ENCODE measurements at regions not wholly inside any gene's neighbourhood (a gene's known extent, or its start where the extent isn't known, plus 50 kb on each side); places are given as distances from the start of the nearest gene placed in this dataset.

- peak; percentile 24 for DNase-seq (ENCODE audit: low read depth, low spot score)
Measured at GRCh38 chr12:48286665-48287064, 64.1 kb downstream of the ZNF641 start.

DNA sequence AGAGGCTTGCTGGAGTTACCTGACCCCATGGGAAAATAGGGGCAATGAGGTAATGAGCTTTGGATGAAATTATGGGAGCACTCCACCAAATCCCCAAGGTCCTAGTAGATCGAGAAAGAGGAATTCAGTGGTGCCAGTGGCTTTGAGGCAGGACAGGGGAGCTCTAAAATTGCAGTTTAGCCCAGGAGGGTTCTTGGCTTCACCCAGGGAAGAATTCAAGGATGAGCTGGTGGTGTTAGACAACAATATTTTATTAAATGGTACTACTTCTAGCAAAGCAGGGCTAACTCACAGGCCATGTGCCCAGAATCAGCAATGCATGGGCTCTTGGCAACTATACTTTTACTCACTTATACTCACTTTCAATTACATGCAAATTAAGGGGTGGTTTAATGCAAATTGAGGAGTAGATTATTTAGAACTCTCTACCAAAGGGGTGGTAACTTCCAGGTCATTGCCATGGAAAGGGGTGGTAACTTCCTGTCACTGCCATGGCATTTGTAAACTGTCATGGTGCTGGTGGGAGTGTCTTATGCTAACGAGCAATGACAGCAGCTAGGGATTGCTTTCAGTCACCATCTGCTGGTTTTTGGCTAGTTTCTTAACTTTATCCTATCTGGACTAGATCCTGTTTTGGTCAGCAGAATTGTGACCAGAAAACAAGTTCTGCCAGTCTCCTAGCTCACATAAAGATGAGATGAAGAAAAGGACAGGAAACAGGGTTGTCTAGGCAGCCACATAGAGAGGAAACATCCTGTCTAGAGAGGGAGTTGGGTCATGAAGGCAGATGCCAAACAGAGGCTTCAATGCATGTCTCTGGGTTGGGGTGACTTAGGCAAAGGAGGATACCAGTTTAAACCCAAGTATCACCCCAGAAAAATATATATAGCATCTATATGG lies 64.7 kb downstream of the ZNF641 start:
- no peak for DNase-seq (ENCODE audit: low read depth, low spot score)

GRCh38 chr12:48281811-48282210 lies 68.9 kb downstream of the ZNF641 start:
- no peak for DNase-seq (ENCODE audit: low read depth, low spot score)

DNA sequence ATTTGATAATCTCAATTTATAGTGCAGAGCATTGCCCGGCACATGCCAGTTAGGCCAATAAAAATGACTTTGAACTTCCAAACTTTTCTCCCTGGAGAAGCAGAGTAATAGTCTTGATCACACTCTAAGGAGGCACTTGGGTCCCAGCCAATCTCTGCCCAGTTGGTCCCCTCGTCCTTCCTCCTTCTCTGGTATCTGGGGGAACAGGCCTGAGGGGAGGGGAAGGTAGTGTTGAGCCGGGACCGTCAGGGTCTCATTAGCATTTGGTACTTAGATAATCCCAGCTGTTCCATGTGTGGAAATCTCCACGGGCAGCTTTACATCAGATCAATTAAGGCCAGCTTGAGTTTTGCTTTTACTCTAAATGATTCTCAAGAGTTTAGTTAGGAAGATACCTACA lies 70.1 kb downstream of the ZNF641 start:
- DNase-seq (ENCODE audit: low read depth, low spot score) = no peak

DNA sequence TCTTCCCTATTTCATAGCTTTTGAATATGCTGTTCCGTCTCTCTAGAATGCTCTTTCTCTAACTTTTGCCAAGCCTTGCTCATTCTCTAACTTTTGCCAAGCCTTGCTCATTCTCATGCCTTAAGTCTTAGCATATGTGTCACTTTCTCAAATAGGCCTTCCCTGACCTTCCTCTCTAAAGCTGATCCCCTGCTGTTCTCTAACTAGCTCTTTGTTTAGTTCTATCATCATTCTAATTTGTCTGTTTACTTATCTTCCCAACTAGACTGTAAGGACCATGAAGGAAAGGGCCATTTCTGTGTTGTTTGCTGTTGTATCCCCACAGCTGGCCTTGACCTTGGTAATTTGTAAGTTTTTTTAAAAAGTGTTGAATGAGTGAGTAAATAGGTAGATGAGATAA lies 71.1 kb downstream of the ZNF641 start:
- no peak for DNase-seq (ENCODE audit: low read depth, low spot score)

GRCh38 chr12:48279101-48279500 lies 71.6 kb downstream of the ZNF641 start:
- no peak for DNase-seq (ENCODE audit: low read depth, low spot score)

DNA sequence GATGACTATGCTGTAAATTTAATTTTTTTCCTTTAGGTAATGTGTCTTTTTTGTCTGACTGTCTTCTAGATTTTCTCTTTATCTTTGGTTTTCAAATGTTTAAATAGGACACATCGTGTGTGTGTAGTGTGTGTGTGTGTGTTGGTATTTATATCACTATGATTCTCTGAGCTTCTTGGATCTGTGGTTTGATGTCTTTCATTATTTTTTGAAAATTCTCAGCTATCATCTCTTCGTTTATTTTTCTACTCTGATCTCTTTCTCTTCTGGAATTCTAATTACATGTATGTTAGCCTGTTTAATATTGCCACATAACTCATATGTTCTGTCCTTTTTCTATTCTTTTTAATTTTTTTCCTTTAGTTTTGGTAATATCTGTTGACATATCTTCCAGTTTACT lies 73.5 kb upstream of the OR10AD1 start:
- DNase-seq (ENCODE audit: low read depth, low spot score) = no peak

- DNase-seq (ENCODE audit: low read depth, low spot score) = no peak
Measured at GRCh38 chr12:48266826-48267225, 63.7 kb upstream of the OR10AD1 start.

DNA sequence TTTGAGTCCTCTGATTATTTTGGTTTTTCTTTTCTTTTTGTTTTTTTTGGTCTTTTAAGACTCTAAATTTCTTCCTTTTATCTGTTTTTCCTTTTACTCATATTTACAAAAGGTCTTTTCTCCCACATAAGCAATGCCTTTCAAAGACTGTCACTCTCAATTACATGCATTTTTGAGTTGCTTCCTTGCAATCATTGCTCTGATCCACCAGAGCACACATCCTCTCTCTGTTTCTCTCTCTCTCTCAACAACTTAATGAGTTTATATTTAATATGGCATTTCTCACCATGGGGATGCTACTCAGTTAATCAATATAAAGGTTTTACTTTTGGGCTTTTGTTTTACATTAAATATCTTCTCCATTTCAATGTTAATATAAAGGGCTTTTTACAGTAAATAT lies 62.7 kb upstream of the OR10AD1 start:
- no peak for DNase-seq (ENCODE audit: low read depth, low spot score)

GRCh38 chr12:48263617-48264016 lies 60.5 kb upstream of the OR10AD1 start:
- no peak for DNase-seq (ENCODE audit: low read depth, low spot score)

- no peak for DNase-seq (ENCODE audit: low read depth, low spot score)
Measured at GRCh38 chr12:48261773-48262172, 58.7 kb upstream of the OR10AD1 start.
